ENCODE measurements at regions not wholly inside any gene's neighbourhood (a gene's known extent, or its start where the extent isn't known, plus 50 kb on each side); places are given as distances from the start of the nearest gene placed in this dataset.

DNA sequence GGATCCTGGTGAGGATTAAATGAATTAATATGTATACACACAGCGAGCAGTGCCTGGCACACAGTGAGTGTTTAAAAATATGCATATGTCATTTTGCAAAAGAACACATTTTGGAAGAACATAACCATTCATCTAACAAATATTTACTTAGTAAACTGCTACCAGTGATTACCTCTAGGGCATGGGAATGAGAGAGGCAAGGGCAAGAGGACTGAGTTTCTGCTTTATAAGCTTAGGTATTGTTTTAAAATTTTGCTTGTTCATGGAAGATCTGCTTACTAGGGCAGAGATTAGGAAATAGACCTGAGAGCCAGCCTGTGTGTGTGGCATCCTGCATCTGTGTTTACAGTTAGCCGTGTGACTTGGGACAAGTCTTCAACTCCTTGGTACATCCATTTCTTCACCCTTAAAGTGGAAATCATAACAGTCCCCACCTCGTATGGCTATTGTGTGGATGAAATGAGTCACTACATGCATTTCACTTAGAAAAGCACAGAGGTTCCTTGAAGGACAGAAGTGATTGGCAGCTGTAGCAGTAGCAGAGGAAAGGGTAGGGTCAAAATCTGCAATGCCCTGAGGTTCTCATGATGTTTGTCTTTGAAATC is 198.5 kb upstream of the FMN2 start:
- peak; percentile 43 for DNase-seq

GRCh38 chr1:239896569-239896968 is 195.1 kb upstream of the FMN2 start:
- DNase-seq: no peak

DNA sequence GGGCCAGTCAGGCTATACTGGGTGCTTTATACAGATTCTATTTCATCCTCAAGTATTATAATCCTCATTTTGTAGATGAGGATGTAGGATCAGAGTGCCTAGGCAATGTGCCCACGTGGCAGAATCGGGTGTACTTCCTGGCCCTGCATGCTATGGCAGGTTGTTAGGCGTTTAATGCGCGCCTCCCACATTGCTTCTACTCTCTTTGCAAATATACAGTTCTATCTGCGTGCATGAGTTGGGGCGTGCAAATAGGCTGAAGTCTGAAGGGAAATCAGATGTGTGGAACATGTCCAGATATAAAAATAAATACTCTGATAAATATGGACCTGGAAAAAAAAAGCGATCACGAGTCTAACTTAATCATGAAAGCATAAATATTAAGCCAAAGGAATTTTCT is 194.7 kb upstream of the FMN2 start:
- no peak for DNase-seq

DNA sequence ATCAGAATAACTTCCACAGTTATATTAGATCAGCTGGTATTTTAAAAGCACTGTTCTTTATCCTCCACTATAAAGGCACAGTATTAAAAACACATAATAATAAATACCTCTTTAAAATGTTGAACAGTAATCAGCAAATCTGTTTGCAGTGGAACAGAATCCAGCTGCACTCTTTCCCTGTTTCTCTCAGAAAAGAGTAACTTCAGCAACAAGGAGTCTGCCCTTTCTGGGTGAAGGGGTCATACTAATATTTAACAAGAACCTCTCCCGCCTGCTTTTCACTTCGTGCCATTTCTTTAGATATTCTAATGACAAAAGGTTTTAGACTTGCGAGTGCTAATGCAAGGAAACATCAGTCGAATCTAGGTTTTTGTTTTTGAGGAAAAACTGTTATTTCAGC is 194.2 kb upstream of the FMN2 start:
- no peak for DNase-seq

DNA sequence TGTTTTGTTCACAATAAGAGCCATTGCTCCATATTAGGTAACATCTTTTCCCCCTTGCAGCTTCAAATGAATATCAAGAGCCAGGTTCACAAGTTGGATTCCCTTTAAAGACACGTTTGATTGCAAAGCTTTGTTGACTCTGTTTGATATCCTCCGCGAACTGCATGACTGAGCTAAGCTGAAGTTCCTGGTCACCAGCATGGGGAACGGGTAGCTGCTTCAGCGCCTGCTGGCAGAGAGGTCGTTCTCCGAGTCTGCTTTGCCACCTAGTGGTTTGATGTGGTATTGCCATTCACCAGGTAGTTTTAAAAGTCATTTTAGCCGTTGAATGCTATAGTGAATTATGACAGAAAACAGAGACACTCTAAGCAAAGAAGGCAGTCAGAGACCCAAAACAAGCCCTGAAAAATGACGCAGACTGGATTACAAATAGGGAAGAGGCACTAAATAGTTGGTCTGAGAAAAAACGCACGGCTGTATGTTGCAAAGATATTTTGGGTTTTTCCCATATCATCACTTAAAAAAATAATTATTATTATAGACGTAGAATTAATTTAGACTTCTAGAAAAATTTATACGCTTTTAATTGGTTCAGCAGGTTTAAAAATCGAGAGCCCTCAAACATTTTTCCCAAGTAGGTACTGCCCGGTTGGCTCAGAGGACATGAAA is 193.5 kb upstream of the FMN2 start:
- peak; percentile 86 for DNase-seq

DNA sequence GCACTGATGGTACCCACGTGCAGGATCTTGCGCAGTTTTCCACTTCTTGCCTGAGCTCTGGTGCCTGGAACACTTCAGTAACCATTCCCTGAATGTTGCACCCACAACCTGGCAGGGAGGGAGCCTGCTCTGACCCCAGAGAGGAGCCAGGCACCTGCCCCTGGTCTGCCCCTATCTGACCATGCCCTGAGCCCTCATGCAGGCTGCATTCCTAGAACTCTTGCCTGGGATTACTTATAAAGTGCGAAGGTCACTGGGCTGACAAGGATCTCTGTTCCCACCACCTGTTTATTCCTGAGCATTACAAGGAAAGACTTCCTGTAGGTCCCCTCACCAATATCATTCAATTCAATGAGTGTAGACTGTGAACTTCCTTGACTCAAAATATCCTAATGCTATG is 191.9 kb upstream of the FMN2 start:
- no peak for DNase-seq

DNA sequence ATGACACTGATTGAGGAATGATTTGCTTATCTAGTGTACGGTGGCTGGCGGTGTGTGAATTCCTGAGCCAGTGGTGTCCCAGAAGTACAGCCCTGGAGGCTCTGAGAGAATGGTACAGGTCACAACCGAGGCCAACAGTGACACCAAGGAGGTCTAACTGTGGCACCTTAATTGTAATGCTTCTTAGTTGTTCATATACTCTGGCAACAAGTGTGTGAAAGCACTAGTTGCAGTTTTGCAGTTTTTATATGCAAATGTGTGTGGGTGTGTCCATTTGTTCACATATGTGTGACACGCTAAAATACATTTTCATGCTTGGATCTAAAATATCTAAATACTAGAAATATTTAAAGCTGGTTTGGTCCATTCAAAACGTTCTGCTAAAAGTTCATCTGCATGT is 185.3 kb upstream of the FMN2 start:
- DNase-seq: no peak

GRCh38 chr1:239909898-239910297 is 181.8 kb upstream of the FMN2 start:
- DNase-seq: no peak

- DNase-seq: no peak
Measured at GRCh38 chr1:239912471-239912870, 179.2 kb upstream of the FMN2 start.

GRCh38 chr1:239913141-239913585 is 178.5 kb upstream of the FMN2 start:
- peak; percentile 50 for DNase-seq

DNA sequence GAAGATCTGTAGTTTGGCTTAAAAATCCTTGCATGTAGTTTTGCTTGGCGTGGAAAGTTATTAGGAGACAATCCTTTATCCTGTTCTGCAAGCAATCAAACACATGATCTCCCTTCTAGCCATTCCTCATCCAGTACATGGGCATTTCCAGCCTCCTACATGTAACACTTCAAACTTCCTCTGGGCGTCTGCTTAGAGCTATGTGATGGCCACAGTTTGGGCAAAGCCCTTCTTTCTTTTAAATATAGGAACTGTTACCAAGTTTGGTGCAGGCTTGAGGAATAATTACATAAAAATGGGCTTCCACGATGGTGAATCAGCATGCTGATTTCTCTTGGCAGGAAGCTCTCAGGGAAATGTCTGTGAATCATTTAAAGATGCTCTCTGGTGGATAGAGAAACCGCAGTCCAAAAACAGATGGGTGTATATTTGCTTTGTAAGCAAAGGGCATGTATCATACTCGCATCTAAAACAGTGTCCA is 176.9 kb upstream of the FMN2 start:
- DNase-seq: peak; percentile 14

DNA sequence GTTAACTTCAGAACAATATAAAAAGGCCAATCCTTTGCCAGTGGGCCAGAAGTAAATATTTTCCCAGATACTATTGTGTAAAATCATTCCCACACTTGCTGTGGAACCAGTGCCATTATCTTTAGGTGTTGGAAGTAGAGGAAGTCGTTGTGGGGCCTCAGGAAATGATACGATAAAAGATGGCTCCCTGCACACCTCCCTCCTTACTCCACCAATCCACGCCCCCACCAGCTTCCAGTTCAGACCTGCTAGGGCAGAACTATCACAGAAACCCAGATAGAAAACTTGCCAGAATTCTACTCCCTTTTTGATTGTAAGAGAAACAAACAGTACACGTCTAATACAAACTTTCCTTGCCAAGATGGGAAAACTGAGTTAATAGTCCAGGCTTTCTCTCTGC is 173.0 kb upstream of the FMN2 start:
- DNase-seq: no peak

DNA sequence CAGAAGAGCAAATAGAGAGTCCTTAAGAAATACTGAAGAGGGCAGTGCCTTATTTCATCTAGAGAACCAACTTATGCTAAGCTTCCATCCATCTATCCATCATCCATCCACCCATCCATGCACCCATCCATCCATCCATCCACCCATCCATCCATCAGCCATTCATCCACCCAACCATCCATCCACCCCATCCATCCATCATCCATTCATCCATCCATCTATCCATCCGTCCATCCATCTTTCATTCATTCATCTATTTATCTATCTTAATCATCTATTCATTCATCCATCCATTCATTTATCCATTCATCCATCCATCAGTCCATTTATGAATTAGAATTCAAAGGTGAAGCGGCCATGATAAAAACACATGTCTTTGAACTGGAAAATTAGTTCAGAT is 171.5 kb upstream of the FMN2 start:
- no peak for DNase-seq

DNA sequence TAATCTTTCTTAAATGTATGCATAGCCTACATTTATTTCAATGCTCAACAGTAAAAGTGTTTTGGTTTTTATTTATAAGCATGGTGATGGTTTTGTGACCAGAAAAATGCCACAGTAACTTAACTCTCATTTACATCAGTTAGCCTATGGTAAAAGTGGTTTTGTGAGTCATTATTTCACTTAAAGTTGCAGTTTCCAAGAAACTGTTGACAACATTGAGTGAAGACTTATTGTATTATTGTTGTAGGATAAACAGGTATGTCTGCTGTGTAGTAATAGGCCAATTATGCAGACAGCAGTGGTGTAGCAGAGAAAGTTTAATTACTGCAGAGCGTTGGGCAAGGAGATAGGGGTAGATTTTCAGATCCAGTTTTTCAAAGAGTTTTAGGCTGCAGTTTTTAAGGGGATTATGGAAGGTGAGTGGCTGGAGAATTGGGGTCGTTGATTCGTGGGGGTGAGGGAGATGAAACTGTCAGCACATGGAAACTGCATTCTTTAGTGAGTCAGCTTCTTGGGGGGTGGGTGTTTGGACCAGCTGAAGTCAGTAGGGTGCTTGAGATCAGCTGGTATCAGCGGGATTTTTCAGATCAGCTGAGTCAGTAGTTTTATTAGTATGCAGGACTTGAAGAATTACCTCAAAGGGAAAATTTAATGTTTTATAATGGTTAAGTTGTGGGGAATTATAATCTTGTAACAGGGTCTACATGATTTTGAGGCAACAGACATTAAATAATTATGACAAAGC is 168.7 kb upstream of the FMN2 start:
- DNase-seq: peak; percentile 26

DNA sequence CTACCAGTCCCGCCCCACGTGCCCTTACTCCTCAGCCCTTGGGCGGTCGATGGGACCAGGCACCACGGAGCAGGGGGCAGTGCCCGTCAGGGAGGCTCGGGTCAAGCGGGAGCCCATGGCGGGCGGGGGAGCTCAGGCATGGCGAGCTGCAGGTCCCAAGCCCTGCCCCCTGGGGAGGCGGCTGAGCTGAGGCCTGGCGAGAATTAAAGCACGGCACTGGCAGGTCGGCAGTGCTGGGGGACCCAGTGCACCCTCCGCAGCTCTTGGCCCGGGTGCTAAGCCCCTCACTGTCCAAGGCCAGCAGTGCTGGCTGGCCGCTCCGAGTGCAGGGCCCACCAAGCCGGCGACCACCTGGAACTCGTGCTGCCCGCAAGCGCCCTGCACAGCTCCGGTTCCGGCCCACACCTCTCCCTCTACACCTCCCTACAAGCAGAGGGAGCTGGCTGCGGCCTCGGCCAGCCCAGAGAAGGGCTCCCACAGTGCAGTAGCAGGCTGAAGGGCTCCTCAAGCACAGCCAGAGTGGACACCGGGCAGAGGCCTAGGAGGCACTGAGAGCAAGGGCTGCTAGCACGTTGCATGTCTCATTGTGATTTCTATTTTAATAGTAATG is 166.8 kb upstream of the FMN2 start:
- DNase-seq: no peak

- no peak for DNase-seq
Measured at GRCh38 chr1:239926184-239926583, 165.5 kb upstream of the FMN2 start.

GRCh38 chr1:239929317-239929716 is 162.4 kb upstream of the FMN2 start:
- no peak for DNase-seq

DNA sequence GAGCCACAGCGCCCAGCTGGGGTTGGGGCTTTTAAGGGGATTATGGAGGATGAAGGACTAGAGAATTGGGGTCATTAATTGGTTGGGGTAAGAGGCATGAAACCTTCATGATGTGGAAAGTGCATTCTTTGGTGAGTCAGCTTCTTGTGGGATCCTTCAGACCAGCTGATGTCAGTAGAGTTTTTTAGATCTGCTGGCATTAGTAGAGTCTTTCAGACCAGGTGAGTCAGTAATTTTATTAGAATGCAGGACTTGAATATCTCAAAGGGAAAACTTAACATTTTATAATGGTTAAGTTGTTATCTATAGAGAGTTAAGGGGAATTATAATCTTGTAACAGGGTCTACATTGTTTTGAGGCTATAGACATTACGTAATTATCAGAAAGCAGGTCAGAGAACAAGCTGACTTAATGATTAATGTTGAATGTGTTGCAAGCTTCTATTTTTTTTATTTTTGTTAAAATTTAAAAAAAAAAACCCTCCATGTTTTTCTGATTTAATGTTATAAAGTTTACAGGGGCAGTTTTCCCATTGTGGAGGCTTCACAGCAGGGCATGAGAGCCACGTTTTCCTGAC is 160.9 kb upstream of the FMN2 start:
- DNase-seq: no peak

DNA sequence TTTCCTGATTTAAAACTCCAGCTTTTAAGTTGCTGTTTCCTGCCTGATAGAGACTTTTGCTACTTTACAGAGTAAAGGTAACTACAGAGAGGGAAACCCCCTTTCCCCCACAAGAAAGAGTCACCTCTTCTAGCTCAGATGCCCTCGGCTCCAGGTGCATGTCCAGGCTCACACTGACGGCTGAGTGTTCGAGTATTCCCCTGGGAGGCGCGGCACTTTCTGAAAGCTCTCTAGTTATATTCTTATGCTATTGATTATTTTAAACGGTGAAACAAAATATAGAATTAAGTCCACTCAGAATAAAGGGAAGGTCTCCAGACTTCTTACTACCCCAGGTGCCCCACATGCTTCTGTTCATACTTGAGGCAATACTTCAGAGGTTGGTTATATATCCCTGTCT is 160.3 kb upstream of the FMN2 start:
- DNase-seq: no peak

- DNase-seq: no peak
Measured at GRCh38 chr1:239939602-239940001, 152.1 kb upstream of the FMN2 start.

DNA sequence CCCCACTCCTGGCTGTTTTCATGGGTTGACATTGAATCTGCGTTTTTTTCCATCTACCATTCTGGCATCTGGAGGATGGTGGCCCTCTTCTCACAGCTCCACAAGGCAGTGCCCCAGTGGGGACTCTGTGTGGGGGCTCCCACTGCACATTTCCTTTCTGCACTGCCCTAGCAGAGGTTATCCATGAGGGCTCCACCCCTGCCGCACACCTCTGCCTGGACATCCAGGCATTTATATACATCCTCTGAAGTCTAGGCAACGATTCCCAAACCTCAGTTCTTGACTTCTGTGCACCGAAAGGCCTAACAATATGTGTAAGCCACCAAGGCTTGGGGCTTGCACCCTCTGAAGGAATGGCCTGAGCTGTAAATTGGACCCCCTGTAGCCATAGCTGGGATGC is 147.9 kb upstream of the FMN2 start:
- no peak for DNase-seq

GRCh38 chr1:239944666-239945065 is 147.0 kb upstream of the FMN2 start:
- DNase-seq: no peak

GRCh38 chr1:239947801-239948200 is 143.9 kb upstream of the FMN2 start:
- DNase-seq: no peak
